ENCODE measurements at regions not wholly inside any gene's neighbourhood (a gene's known extent, or its start where the extent isn't known, plus 50 kb on each side); places are given as distances from the start of the nearest gene placed in this dataset.
"Not testable (repeated sequence)": the region's sequence is repeated elsewhere in the genome, so short reads cannot be mapped to it uniquely, and the experiment has no call there.

DNA sequence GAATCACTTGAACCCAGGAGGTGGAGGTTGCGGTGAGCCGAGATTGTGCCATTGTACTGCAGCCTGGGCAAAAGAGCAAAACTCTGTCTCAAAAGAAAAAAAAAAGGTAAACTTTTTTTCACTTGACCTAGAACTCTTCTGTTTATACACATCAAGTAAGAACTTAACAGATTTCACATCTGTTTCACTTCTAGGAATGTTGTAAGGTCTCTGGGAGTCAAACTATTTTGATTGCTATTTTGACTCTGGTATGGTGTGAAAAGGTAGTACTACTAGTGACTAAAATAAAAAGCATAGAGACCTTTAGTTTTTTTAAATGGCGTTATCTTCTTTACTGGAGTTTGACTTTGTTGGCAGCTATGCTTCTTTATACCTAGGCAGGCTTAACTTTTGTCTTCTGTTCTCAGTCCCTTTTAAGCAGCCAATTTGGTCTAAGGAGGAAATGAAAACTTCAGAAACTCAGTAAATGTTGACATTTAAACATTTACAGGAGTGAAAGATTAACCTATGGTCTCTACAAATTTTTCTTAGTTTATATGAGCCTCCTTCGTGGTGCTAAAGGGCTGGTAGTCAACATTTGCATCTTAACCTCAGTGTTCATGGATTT lies 84.7 kb downstream of the METTL2B start:
- H3K4me1 ChIP-seq; H2AFZ ChIP-seq; H3K9me3 ChIP-seq (ENCODE audit: control insufficient read depth, low read length); H3K36me3 ChIP-seq (ENCODE audit: control insufficient read depth, insufficient read depth, low read length); H3K27ac ChIP-seq; H3K4me2 ChIP-seq (ENCODE audit: low read length); H3K27me3 ChIP-seq (ENCODE audit: control insufficient read depth, insufficient read depth, low read length); H3K9ac ChIP-seq; H3K4me3 ChIP-seq (ENCODE audit: low read depth, low read length): not testable (repeated sequence)
- H3K79me2 ChIP-seq: peaks cover 30% of the 10 kb centered on the region

DNA sequence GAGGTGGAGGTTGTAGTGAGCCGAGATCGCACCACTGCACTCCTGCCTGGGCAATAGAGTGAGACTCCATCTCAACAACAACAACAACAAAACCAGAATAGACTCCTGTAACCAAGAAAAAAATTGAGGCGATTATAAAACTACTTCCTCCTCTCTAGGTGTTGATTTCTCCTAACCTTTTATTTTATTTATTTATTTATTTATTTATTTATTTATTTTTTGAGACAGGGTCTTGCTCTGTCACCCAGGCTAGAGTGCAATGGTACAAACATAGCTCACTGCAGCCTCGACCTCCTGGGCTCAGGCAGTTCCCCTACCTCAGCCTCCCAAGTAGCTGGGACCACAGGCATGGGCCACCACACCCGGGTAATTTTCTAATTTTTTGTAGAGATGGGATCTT lies 86.2 kb downstream of the METTL2B start:
- not testable (repeated sequence) for H3K4me2 ChIP-seq (ENCODE audit: low read length); H3K27ac ChIP-seq; H3K9me3 ChIP-seq (ENCODE audit: control insufficient read depth, low read length); H3K27me3 ChIP-seq (ENCODE audit: control insufficient read depth, insufficient read depth, low read length); H2AFZ ChIP-seq; H3K4me3 ChIP-seq (ENCODE audit: low read depth, low read length); H3K4me1 ChIP-seq; H3K36me3 ChIP-seq (ENCODE audit: control insufficient read depth, insufficient read depth, low read length); H3K9ac ChIP-seq
- H3K79me2 ChIP-seq: peaks cover 32% of the 10 kb centered on the region

DNA sequence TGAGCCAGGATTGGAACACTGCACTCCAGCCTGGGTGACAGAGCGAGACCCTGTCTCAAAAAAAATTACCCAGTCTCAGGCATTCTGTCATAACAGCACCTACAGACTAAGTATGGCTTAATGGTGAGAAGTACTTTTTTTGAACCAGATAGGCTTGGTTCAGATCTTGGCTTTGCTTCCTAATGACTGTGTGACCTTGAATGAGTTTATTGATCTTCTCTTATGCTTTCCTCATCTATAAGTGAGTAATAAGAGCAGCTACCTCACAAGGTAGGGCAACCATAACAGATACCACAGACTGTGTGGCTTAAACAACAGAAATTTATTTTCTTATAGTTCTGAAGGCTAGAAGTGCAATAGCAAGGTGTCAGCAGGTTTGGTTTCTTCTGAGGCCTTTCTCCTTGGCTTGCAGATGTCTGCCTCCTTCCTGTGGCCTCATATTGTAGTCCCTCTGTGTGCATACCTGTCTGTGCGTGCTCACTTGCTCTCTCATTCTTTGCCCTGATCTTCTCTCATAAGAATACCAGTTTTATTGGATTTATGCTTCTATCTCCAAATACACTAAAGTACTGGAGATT lies 87.7 kb downstream of the METTL2B start:
- peaks cover 31% of the 10 kb centered on the region for H3K79me2 ChIP-seq
- H2AFZ ChIP-seq; H3K4me1 ChIP-seq; H3K27me3 ChIP-seq (ENCODE audit: control insufficient read depth, insufficient read depth, low read length); H3K27ac ChIP-seq; H3K4me2 ChIP-seq (ENCODE audit: low read length); H3K9ac ChIP-seq; H3K36me3 ChIP-seq (ENCODE audit: control insufficient read depth, insufficient read depth, low read length); H3K9me3 ChIP-seq (ENCODE audit: control insufficient read depth, low read length); H3K4me3 ChIP-seq (ENCODE audit: low read depth, low read length): not testable (repeated sequence)

DNA sequence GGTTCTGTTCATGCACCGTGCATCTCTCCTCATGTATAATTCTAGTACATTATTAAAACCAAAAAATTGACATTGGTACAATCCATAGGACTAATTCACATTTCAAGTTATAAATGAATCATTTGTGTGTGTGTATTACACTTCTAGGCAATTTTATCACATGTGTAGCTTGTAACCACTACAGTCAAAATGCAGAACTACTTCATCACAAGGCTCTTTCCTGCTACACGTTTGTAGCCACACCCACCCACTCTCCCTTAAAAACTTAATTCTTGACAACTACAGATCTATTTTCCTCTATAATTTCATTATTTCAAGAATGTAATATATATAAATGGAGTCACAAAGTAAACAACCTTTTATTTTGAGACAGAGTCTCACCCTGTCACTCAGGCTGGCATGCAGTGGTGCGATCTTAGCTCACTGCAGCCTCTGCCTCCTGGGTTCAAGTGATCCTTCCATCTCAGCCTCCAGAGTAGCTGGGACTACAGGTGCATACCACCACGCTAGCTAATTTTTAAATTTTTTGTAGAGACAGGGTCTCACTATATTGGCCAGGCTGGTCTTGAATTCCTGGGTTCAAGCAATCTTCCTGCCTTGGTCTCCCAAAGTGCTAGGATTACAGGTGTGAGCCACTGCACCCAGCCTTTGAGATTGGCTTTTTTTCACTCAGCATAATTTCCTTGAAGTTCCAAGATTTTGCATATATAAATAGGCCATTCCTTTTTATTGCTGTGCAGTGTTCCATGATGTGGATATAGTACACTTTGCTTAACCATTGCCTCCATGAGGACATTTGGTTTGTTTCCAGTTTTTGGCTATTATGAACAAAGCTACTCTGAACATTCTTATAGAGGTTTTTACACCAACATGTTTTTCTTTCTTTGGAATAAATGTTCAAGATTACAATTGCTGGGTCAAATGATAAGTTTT lies 88.7 kb downstream of the METTL2B start:
- not testable (repeated sequence) for H3K27me3 ChIP-seq (ENCODE audit: control insufficient read depth, insufficient read depth, low read length); H3K4me2 ChIP-seq (ENCODE audit: low read length); H3K9ac ChIP-seq; H3K36me3 ChIP-seq (ENCODE audit: control insufficient read depth, insufficient read depth, low read length); H3K9me3 ChIP-seq (ENCODE audit: control insufficient read depth, low read length); H2AFZ ChIP-seq; H3K4me3 ChIP-seq (ENCODE audit: low read depth, low read length); H3K27ac ChIP-seq; H3K4me1 ChIP-seq
- H3K79me2 ChIP-seq: peaks cover 23% of the 10 kb centered on the region

DNA sequence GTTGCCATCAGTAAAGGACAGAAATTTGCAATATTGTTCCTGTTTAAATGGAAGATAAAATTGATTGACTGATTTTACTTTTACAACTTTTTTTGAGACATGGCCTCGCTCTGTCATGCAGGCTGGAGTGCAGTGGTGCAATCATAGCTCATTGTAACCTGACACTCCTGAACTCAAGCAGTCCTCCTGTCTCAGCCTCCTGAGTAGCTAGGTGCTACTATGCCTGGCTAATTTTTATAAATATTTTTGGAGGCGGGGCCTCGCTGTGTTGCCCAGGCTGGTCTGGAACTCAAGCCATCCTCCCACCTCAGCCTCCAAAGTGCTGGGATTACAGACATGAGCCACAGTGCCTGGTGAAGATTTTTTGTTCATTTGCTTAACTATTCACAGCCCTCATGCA lies 96.8 kb upstream of the GARIN1A start:
- H3K4me3 ChIP-seq (ENCODE audit: low read depth, low read length); H3K36me3 ChIP-seq (ENCODE audit: control insufficient read depth, insufficient read depth, low read length); H3K27ac ChIP-seq; H3K27me3 ChIP-seq (ENCODE audit: control insufficient read depth, insufficient read depth, low read length); H2AFZ ChIP-seq; H3K4me1 ChIP-seq; H3K9me3 ChIP-seq (ENCODE audit: control insufficient read depth, low read length); H3K9ac ChIP-seq; H3K4me2 ChIP-seq (ENCODE audit: low read length): not testable (repeated sequence)
- H3K79me2 ChIP-seq: peaks cover 31% of the 10 kb centered on the region

DNA sequence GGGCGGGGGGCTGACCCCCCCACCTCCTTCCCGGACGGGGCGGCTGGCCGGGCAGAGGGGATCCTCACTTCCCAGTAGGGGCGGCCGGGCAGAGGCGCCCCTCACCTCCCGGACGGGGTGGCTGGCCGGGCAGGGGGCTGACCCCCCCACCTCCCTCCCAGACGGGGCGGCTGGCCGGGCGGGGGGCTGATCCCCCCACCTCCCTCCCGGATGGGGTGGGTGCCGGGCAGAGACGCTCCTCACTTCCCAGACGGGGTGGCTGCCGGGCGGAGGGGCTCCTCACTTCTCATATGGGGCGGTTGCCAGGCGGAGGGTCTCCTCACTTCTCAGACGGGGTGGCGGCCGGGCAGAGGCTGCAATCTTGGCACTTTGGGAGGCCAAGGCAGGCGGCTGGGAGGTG lies 95.1 kb upstream of the GARIN1A start:
- H3K4me2 ChIP-seq (ENCODE audit: low read length); H3K27me3 ChIP-seq (ENCODE audit: control insufficient read depth, insufficient read depth, low read length); H3K27ac ChIP-seq; H3K9ac ChIP-seq; H3K4me1 ChIP-seq; H2AFZ ChIP-seq; H3K9me3 ChIP-seq (ENCODE audit: control insufficient read depth, low read length); H3K36me3 ChIP-seq (ENCODE audit: control insufficient read depth, insufficient read depth, low read length); H3K4me3 ChIP-seq (ENCODE audit: low read depth, low read length): not testable (repeated sequence)
- peaks cover 19% of the 10 kb centered on the region for H3K79me2 ChIP-seq

DNA sequence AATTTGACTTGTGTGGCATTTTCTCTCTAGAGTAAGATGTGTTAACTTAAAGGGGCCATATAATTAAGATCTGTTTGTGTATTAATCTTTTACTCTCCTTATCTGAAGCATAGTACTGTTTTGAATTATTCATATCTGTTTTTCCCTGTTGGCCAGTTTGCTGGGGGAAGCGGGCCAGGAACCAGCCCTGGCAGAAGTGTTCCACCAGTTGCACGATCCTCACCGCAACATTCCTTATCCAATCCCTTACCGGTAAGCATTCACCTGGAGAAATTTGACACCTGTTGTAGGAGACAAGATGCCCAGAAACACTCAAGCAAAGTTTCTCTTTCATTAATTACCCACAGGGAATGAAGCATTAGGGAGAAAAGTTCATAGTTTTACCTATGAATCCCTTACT lies 92.2 kb upstream of the GARIN1A start:
- not testable (repeated sequence) for H2AFZ ChIP-seq, H3K27ac ChIP-seq, H3K4me1 ChIP-seq

DNA sequence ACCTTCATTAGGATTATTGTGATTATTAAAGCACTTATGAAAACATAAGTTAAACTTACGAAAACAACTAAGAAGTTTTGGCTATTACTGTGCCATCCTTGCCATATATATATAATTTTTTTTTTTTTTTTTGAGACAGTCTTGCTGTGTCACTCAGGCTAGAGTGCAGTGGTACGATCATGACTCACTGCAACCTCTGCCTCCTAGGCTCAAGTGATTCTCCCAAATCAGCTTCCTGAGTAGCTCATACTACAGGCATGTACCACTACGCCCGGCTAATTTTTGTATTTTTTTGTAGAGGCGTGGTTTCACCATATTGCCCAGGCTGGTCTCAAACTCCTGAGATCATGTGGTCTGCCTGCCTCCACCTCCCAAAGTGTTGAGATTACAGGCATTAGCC lies 91.0 kb upstream of the GARIN1A start:
- H3K79me2 ChIP-seq; H3K4me2 ChIP-seq (ENCODE audit: low read length); H3K36me3 ChIP-seq (ENCODE audit: control insufficient read depth, insufficient read depth, low read length); H2AFZ ChIP-seq; H3K27me3 ChIP-seq (ENCODE audit: control insufficient read depth, insufficient read depth, low read length); H3K27ac ChIP-seq; H3K4me3 ChIP-seq (ENCODE audit: low read depth, low read length); H3K9me3 ChIP-seq (ENCODE audit: control insufficient read depth, low read length); H3K4me1 ChIP-seq; H3K9ac ChIP-seq: not testable (repeated sequence)

More for the DNA sequence above, 92.2 kb upstream of the GARIN1A start:
- not testable (repeated sequence) for H3K4me3 ChIP-seq (ENCODE audit: low read depth, low read length); H3K9ac ChIP-seq; H3K4me2 ChIP-seq (ENCODE audit: low read length); H3K9me3 ChIP-seq (ENCODE audit: control insufficient read depth, low read length); H3K36me3 ChIP-seq (ENCODE audit: control insufficient read depth, insufficient read depth, low read length); H3K79me2 ChIP-seq; H3K27me3 ChIP-seq (ENCODE audit: control insufficient read depth, insufficient read depth, low read length)

DNA sequence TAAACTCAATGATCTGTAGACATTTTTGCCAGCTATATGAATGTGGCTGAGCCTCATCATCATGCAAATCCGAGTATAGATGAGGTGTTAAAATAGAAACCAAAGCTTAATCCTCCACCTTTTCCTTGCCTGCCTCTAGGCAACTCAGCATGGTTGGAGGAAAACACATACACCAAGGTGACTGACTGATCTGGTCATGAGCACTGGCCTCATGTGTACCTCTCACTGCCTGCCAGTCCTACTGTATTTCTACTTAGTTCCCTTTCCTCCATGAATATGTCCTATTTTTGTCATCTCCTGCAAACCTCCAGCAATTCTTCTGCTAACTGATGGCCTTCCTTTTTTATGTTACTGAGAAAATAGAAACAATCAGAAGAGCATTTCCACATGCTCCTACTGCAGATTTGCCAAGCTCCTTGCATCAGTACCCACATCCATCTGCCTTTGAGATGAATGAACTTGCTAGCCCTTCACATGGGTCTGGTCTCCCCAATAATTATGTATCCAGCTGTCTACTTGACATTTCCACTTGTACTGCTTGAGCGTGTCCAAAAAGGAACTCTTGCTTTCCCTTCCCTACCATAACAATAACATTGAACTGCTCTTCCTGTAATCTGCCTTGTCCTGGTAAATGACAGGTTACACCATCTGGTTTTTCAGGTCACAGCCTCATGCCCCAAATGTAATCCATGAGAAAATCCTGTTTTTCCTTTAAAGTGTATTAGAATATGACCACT lies 90.1 kb upstream of the GARIN1A start:
- not testable (repeated sequence) for H3K9me3 ChIP-seq (ENCODE audit: control insufficient read depth, low read length); H2AFZ ChIP-seq; H3K9ac ChIP-seq; H3K79me2 ChIP-seq; H3K4me3 ChIP-seq (ENCODE audit: low read depth, low read length); H3K36me3 ChIP-seq (ENCODE audit: control insufficient read depth, insufficient read depth, low read length); H3K27me3 ChIP-seq (ENCODE audit: control insufficient read depth, insufficient read depth, low read length); H3K4me1 ChIP-seq; H3K27ac ChIP-seq; H3K4me2 ChIP-seq (ENCODE audit: low read length)

DNA sequence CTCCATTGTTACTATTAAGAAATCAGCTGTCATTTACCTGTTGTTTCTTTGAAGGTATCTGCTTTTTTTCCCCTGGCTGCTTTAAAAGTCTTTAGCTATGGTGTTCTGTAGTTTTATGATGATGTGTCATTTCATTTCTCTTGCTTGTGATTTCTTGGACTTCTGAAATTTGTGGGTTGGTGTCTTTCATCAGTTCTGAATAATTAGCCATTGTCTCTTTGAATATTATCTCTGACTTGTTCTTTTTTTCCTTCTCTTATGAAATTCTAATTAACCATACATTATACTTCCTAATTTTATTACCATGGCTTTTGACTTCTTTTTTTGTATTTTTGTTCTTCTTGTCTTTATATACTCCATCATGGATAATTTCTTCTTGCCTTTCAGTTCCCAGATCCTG lies 85.4 kb upstream of the GARIN1A start:
- H3K27me3 ChIP-seq (ENCODE audit: control insufficient read depth, insufficient read depth, low read length); H2AFZ ChIP-seq; H3K4me2 ChIP-seq (ENCODE audit: low read length); H3K27ac ChIP-seq; H3K9me3 ChIP-seq (ENCODE audit: control insufficient read depth, low read length); H3K9ac ChIP-seq; H3K79me2 ChIP-seq; H3K4me3 ChIP-seq (ENCODE audit: low read depth, low read length); H3K4me1 ChIP-seq; H3K36me3 ChIP-seq (ENCODE audit: control insufficient read depth, insufficient read depth, low read length): not testable (repeated sequence)
